ENCODE measurements at regions not wholly inside any gene's neighbourhood (a gene's known extent, or its start where the extent isn't known, plus 50 kb on each side); places are given as distances from the start of the nearest gene placed in this dataset.
"Not testable (repeated sequence)": the region's sequence is repeated elsewhere in the genome, so short reads cannot be mapped to it uniquely, and the experiment has no call there.

DNA sequence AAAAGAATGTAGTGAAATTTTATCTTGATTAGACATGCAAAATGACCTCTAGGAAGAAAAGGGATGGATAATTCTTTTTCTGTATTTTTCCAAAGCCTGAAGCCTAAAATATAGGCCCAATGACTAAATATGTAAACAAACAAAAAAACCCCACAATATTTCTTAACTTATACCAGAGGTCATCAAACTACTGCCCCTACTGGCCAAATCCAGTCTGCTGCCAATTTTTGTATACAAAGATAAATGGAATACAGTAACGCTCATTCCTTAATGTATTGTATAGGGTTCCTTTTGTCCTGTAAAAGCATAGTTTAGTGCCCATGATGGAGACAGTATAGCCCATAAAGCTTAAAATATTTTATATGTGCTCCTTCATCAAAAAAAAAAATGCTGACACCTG is 145.7 kb upstream of the ALG10 start:
- ChIA-PET CTCF (no interaction called here), POLR2A (no interaction called here)
- no peak for DNase-seq (ENCODE audit: extremely low spot score)

GRCh38 chr12:33892425-33892824 is 129.9 kb upstream of the ALG10 start:
- TF ChIP-seq CTCF (IDR thresholded peaks at IDR 0.05; ENCODE audit: control extremely low read depth, extremely low read depth, low read depth, missing control alignments): no peak
- no peak for DNase-seq (ENCODE audit: extremely low spot score)
- ChIA-PET CTCF (no interaction called here), POLR2A (no interaction called here)

More for the DNA sequence above, 145.7 kb upstream of the ALG10 start:
- TF ChIP-seq CTCF (IDR thresholded peaks at IDR 0.05; ENCODE audit: control extremely low read depth, extremely low read depth, low read depth, missing control alignments): no peak

DNA sequence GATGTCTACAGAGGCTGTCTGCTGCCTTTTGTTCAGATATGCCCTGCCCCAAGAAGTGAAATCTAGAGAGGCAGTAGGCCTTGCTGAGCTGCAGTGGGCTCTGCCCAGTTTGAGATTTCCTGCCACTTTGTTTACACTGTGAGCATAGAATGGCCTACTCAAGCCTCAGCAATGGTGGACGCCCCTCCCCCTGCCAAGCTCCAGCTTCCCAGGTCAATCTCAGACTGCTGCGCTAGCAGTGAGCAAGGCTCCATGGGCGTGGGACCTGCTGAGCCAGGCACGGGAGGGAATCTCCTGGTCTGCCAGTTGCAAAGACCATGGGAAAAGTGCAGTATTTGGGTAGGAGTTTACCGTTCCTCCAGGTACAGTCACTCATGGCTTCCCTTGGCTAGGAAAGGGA is 101.8 kb upstream of the ALG10 start:
- CTCF ChIA-PET; POLR2A ChIA-PET; DNase-seq (ENCODE audit: extremely low spot score): not testable (repeated sequence)

GRCh38 chr12:33926095-33926494 is 96.2 kb upstream of the ALG10 start:
- CTCF ChIA-PET: no interaction called here
- POLR2A ChIA-PET: no interaction called here
- DNase-seq (ENCODE audit: extremely low spot score): no peak
- no peak for TF ChIP-seq CTCF (IDR thresholded peaks at IDR 0.05; ENCODE audit: control extremely low read depth, extremely low read depth, low read depth, missing control alignments)

- CTCF ChIA-PET: not testable (repeated sequence)
Measured at GRCh38 chr12:33937669-33938068, 84.6 kb upstream of the ALG10 start.

GRCh38 chr12:33942172-33942571 is 80.1 kb upstream of the ALG10 start:
- TF ChIP-seq CTCF (IDR thresholded peaks at IDR 0.05; ENCODE audit: control extremely low read depth, extremely low read depth, low read depth, missing control alignments): no peak
- DNase-seq (ENCODE audit: extremely low spot score): no peak
- CTCF ChIA-PET: no interaction called here
- POLR2A ChIA-PET: no interaction called here

More at GRCh38 chr12:33937669-33938068, 84.6 kb upstream of the ALG10 start:
- POLR2A ChIA-PET; DNase-seq (ENCODE audit: extremely low spot score): not testable (repeated sequence)

GRCh38 chr12:33944703-33945437 is 77.4 kb upstream of the ALG10 start:
- DNase-seq (ENCODE audit: extremely low spot score): no peak
- no peak for TF ChIP-seq CTCF (IDR thresholded peaks at IDR 0.05; ENCODE audit: control extremely low read depth, extremely low read depth, low read depth, missing control alignments)
- POLR2A ChIA-PET: no interaction called here
- CTCF ChIA-PET: no interaction called here

GRCh38 chr12:33945438-33945784 is 76.9 kb upstream of the ALG10 start:
- no peak for TF ChIP-seq CTCF (IDR thresholded peaks at IDR 0.05; ENCODE audit: control extremely low read depth, extremely low read depth, low read depth, missing control alignments)
- CTCF ChIA-PET: no interaction called here
- DNase-seq (ENCODE audit: extremely low spot score): no peak
- POLR2A ChIA-PET: no interaction called here

- CTCF ChIA-PET; DNase-seq (ENCODE audit: extremely low spot score); POLR2A ChIA-PET: not testable (repeated sequence)
Measured at GRCh38 chr12:33966219-33966618, 56.1 kb upstream of the ALG10 start.

Data from GM10248 (cell line).